Testis (tissue), 2 donors: ENCODE measurements at regions not wholly inside any gene's neighbourhood (a gene's known extent, or its start where the extent isn't known, plus 50 kb on each side); places are given as distances from the start of the nearest gene placed in this dataset.

Source experiments
- POLR2A ChIP-seq: fragments of 450-650 bp; IDR thresholded peaks from one replicate; pipeline ENCODE4 v1.6.1; 2017; ENCODE audit warnings: antibody characterized with exemption, mild to moderate bottlenecking, moderate library complexity
- TF ChIP-seq, protein P1 (sequence below), 3 experiments: fragments of 450-650 bp in 2 of 3; fragments of 200-600 bp in 1 of 3; sonication (generic) in 1 of 3; IDR thresholded peaks; one replicate each; pipeline ENCODE4 v1.5.1; 2016 to 2019; ENCODE audit warnings: antibody characterized with exemption in 3 of 3, mild to moderate bottlenecking in 2 of 3, moderate library complexity in 1 of 3

DNA sequence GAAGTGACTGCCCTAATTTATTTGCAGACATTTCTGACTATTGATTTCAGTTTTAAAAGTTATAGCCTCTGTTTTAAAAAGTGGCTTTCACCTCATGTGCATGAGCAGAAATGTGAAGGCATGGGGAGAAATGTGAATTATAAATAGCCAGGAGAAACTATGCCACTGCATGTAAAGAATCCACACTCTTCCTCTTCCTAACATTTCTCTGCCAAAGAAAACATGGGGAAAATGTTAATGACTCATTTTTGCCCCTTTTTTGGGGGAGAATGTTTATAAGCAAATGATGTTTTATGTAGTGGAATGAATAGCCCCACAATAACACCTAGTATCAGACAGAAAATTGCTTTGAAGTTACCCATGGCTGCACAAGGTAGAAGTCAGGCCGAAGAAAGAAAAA lies 249.0 kb upstream of the TANK start:
- TF ChIP-seq, protein P1, sequence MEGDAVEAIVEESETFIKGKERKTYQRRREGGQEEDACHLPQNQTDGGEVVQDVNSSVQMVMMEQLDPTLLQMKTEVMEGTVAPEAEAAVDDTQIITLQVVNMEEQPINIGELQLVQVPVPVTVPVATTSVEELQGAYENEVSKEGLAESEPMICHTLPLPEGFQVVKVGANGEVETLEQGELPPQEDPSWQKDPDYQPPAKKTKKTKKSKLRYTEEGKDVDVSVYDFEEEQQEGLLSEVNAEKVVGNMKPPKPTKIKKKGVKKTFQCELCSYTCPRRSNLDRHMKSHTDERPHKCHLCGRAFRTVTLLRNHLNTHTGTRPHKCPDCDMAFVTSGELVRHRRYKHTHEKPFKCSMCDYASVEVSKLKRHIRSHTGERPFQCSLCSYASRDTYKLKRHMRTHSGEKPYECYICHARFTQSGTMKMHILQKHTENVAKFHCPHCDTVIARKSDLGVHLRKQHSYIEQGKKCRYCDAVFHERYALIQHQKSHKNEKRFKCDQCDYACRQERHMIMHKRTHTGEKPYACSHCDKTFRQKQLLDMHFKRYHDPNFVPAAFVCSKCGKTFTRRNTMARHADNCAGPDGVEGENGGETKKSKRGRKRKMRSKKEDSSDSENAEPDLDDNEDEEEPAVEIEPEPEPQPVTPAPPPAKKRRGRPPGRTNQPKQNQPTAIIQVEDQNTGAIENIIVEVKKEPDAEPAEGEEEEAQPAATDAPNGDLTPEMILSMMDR (IDR thresholded peaks at IDR 0.05): no peak
- no peak for TF ChIP-seq POLR2A
